ENCODE measurements at regions not wholly inside any gene's neighbourhood (a gene's known extent, or its start where the extent isn't known, plus 50 kb on each side); places are given as distances from the start of the nearest gene placed in this dataset.

DNA sequence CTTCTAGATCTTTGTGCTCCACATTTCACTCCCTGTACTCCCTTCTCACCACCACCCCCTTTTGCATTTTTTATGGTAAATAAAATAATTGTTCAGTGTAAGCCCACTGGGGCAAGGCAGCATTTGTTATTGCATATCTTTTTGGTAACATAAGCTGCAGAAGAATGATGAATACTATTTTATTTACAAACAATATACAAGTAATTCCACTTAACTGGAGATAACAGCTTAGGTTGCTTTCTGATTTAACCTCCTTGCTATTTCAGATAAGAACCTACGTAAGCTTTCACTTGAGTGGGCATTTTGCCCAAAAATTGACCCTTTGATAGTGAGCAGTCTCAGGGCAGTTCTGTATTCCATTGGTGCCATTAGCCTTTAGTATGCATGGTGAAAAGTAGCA lies 417.9 kb downstream of the SH3GL2 start:
- H3K4me1 ChIP-seq (ENCODE audit: low read length): no peaks in the 10 kb centered on the region
- no peak overlapping the region for H3K4me3 ChIP-seq (ENCODE audit: low read length)
- no peaks in the 10 kb centered on the region for H3K79me2 ChIP-seq (ENCODE audit: low read length)
- H2AFZ ChIP-seq (ENCODE audit: low read depth, low read length): no peak overlapping the region
- no peak for TF ChIP-seq EZH2phosphoT487 (IDR thresholded peaks at IDR 0.05; ENCODE audit: low read depth)
- no peaks in the 10 kb centered on the region for H3K9me3 ChIP-seq (ENCODE audit: insufficient read depth, low read length)
- no peak overlapping the region for H3K27ac ChIP-seq (ENCODE audit: low read length)
- H3K27me3 ChIP-seq (ENCODE audit: low read depth, low read length): peaks cover 2% of the 10 kb centered on the region; the same call in 1 of the 2 replicates
- no peaks in the 10 kb centered on the region for H3K36me3 ChIP-seq (replicated peaks; ENCODE audit: low read depth, low read length)
- H3K9ac ChIP-seq (ENCODE audit: low read length): no peak overlapping the region
- no peak overlapping the region for H3K4me2 ChIP-seq (ENCODE audit: low read length)
- H4K20me1 ChIP-seq (ENCODE audit: insufficient read depth, low read length): no peaks in the 10 kb centered on the region

DNA sequence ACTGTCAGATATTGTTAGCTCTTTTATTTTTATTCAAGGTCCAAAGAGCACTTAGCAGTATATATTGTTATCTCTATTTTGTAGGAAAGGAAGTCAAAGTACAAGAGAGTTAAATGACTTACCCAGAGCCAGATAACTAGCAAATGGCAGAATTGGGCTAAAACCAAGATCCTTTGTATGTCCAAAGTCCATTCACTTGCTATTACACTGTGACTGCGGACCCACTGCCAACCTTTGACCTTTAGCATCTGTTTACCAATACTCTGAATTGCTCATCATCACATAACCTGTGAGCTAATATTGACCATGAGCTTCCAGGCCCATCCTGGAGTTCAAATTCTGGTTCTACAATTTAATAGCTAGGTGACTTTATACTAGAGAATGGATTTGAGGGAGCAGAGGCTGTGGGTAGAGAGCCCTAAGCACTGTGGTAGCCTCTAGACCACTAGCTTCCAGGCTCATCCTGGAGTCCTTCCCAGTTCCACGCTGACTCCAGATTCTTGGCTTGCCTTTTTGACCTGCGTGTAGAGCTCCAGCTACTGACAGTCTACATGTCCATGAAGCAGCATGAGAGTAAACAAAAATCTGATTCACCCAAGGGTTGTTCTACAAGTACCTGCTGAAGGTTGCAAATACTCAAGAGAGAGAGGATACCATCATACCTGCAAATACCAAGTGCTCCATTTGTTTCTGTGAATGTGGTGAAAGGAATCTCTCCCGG lies 424.0 kb downstream of the SH3GL2 start:
- H3K4me1 ChIP-seq (ENCODE audit: low read length): no peaks in the 10 kb centered on the region
- no peaks in the 10 kb centered on the region for H3K9me3 ChIP-seq (ENCODE audit: insufficient read depth, low read length)
- H3K36me3 ChIP-seq (replicated peaks; ENCODE audit: low read depth, low read length): no peaks in the 10 kb centered on the region
- H3K27ac ChIP-seq (ENCODE audit: low read length): no peak overlapping the region
- no peaks in the 10 kb centered on the region for H3K79me2 ChIP-seq (ENCODE audit: low read length)
- H3K9ac ChIP-seq (ENCODE audit: low read length): no peak overlapping the region
- H3K4me2 ChIP-seq (ENCODE audit: low read length): no peak overlapping the region
- TF ChIP-seq, protein P1, sequence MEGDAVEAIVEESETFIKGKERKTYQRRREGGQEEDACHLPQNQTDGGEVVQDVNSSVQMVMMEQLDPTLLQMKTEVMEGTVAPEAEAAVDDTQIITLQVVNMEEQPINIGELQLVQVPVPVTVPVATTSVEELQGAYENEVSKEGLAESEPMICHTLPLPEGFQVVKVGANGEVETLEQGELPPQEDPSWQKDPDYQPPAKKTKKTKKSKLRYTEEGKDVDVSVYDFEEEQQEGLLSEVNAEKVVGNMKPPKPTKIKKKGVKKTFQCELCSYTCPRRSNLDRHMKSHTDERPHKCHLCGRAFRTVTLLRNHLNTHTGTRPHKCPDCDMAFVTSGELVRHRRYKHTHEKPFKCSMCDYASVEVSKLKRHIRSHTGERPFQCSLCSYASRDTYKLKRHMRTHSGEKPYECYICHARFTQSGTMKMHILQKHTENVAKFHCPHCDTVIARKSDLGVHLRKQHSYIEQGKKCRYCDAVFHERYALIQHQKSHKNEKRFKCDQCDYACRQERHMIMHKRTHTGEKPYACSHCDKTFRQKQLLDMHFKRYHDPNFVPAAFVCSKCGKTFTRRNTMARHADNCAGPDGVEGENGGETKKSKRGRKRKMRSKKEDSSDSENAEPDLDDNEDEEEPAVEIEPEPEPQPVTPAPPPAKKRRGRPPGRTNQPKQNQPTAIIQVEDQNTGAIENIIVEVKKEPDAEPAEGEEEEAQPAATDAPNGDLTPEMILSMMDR (IDR thresholded peaks at IDR 0.05; ENCODE audit: low read depth, low read length): no peak
- no peak for TF ChIP-seq EZH2phosphoT487 (IDR thresholded peaks at IDR 0.05; ENCODE audit: low read depth)
- H3K4me3 ChIP-seq (ENCODE audit: low read length): no peak overlapping the region
- H4K20me1 ChIP-seq (ENCODE audit: insufficient read depth, low read length): no peaks in the 10 kb centered on the region
- no peak overlapping the region for H2AFZ ChIP-seq (ENCODE audit: low read depth, low read length)
- 0 out of 2 replicates have a peak, but pooled peaks cover 7% of the 10 kb centered on the region for H3K27me3 ChIP-seq (ENCODE audit: low read depth, low read length)

DNA sequence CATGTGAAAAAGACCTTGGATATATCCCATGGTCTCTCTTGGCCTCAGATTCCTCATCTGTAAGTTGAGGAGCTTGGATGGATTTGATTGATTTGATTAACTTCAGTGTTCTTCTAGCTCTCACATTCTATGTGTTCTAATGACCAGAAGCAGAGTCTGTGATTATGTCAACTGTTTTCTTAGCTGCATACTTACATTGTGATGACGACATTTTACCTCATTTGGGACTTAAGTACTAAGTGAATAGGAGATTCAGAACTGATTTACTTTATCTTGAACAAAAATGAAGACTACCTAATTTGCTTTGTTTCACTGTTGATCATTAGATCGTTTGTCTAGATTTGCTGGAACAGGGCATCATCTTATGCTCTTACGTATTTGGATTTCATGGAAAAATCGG lies 427.7 kb downstream of the SH3GL2 start:
- Histone ChIP-seq H3K4me1 (ENCODE audit: low read length) (0 out of 2 replicates have a peak, but pooled peaks cover 6% of the 10 kb centered on the region), H3K9ac (ENCODE audit: low read length) (no peak overlapping the region), H3K36me3 (replicated peaks; ENCODE audit: low read depth, low read length) (no peaks in the 10 kb centered on the region), H3K9me3 (ENCODE audit: insufficient read depth, low read length) (no peaks in the 10 kb centered on the region), H3K4me3 (ENCODE audit: low read length) (no peak overlapping the region), H3K27me3 (ENCODE audit: low read depth, low read length) (0 out of 2 replicates have a peak, but pooled peaks cover 7% of the 10 kb centered on the region), H3K79me2 (ENCODE audit: low read length) (no peaks in the 10 kb centered on the region), H3K4me2 (ENCODE audit: low read length) (no peak overlapping the region), H4K20me1 (ENCODE audit: insufficient read depth, low read length) (no peaks in the 10 kb centered on the region), H3K27ac (ENCODE audit: low read length) (no peak overlapping the region), H2AFZ (ENCODE audit: low read depth, low read length) (no peak overlapping the region)
- TF ChIP-seq, protein P1 (IDR thresholded peaks at IDR 0.05; ENCODE audit: low read depth, low read length): no peak
- TF ChIP-seq EZH2phosphoT487 (IDR thresholded peaks at IDR 0.05; ENCODE audit: low read depth): no peak

DNA sequence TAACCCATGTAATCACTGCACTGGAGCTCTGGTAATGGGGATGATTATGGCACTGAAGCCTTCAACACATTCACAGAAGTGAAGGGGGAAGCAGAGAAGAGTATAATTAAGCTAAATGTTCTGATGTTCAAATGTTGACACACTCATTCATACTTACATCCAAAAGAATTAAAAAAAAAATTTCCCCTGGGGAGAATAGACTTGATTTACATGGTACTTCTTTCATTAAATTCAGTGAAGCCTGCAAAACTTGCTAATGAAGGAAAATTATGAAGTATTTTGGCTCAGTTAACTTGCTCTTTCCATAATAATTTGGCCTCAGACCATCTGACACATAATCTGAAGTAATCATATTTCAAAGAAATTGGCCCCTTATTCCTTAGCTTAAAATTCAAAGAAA lies 428.8 kb downstream of the SH3GL2 start:
- H3K27me3 ChIP-seq (ENCODE audit: low read depth, low read length): 0 out of 2 replicates have a peak, but pooled peaks cover 7% of the 10 kb centered on the region

More for the DNA sequence above, 428.8 kb downstream of the SH3GL2 start:
- no peak overlapping the region for H3K4me3 ChIP-seq (ENCODE audit: low read length)
- no peak overlapping the region for H3K9ac ChIP-seq (ENCODE audit: low read length)
- H3K36me3 ChIP-seq (replicated peaks; ENCODE audit: low read depth, low read length): no peaks in the 10 kb centered on the region
- H3K4me1 ChIP-seq (ENCODE audit: low read length): 0 out of 2 replicates have a peak, but pooled peaks cover 6% of the 10 kb centered on the region
- no peak overlapping the region for H2AFZ ChIP-seq (ENCODE audit: low read depth, low read length)
- no peaks in the 10 kb centered on the region for H3K9me3 ChIP-seq (ENCODE audit: insufficient read depth, low read length)
- no peaks in the 10 kb centered on the region for H4K20me1 ChIP-seq (ENCODE audit: insufficient read depth, low read length)
- H3K4me2 ChIP-seq (ENCODE audit: low read length): no peak overlapping the region
- no peak overlapping the region for H3K27ac ChIP-seq (ENCODE audit: low read length)
- H3K79me2 ChIP-seq (ENCODE audit: low read length): no peaks in the 10 kb centered on the region
- no peak for TF ChIP-seq EZH2phosphoT487 (IDR thresholded peaks at IDR 0.05; ENCODE audit: low read depth)
- TF ChIP-seq, protein P1 (IDR thresholded peaks at IDR 0.05; ENCODE audit: low read depth, low read length): no peak
